Stimulated activated naive CD8-positive, alpha-beta T cell treated with anti-CD3 and anti-CD28 coated beads, Interleukin-15, Interleukin-2, amounts not matched to agents 100 ng/mL and 50 ng/mL, for 24 hours (primary cell): ENCODE measurements at regions not wholly inside any gene's neighbourhood (a gene's known extent, or its start where the extent isn't known, plus 50 kb on each side); places are given as distances from the start of the nearest gene placed in this dataset.
"Not testable (repeated sequence)": the region's sequence is repeated elsewhere in the genome, so short reads cannot be mapped to it uniquely, and the experiment has no call there.

Experiments used
- H3K27ac Mint-ChIP-seq: one replicate; pipeline ENCODE4 v1.8.0; 2021; ENCODE audit warnings: mild to moderate bottlenecking, mixed read lengths
- H3K27me3 Mint-ChIP-seq: one replicate; pipeline ENCODE4 v1.8.0; 2021; ENCODE audit warnings: mixed read lengths
- H3K36me3 Mint-ChIP-seq: one replicate; pipeline ENCODE4 v1.8.0; 2021; ENCODE audit warnings: low read depth, mixed read lengths
- H3K4me1 Mint-ChIP-seq: one replicate; pipeline ENCODE4 v1.8.0; 2021; ENCODE audit warnings: low read depth, mixed read lengths
- H3K4me3 Mint-ChIP-seq: one replicate; pipeline ENCODE4 v1.8.0; 2021; ENCODE audit warnings: mild to moderate bottlenecking, mixed read lengths
- H3K9me3 Mint-ChIP-seq: one replicate; pipeline ENCODE4 v1.8.0; 2021; ENCODE audit warnings: mixed read lengths

- Mint-ChIP-seq H3K27me3 (peaks cover 59% of the 10 kb centered on the region), H3K27ac (no peak overlapping the region), H3K9me3 (no peaks in the 10 kb centered on the region), H3K36me3 (no peaks in the 10 kb centered on the region), H3K4me3 (no peak overlapping the region), H3K4me1 (no peaks in the 10 kb centered on the region)
These were observed 72.8 kb upstream of the GOLGA8B start for GRCh38 chr15:34656005-34656796.

GRCh38 chr15:34655326-34655725 is 71.9 kb upstream of the GOLGA8B start:
- no peaks in the 10 kb centered on the region for H3K36me3 Mint-ChIP-seq
- no peaks in the 10 kb centered on the region for H3K9me3 Mint-ChIP-seq
- H3K27ac Mint-ChIP-seq: no peak overlapping the region
- no peaks in the 10 kb centered on the region for H3K4me1 Mint-ChIP-seq
- H3K27me3 Mint-ChIP-seq: peaks cover 52% of the 10 kb centered on the region
- H3K4me3 Mint-ChIP-seq: no peak overlapping the region

GRCh38 chr15:34654625-34655024 is 71.2 kb upstream of the GOLGA8B start:
- no peak overlapping the region for H3K4me3 Mint-ChIP-seq
- no peak overlapping the region for H3K27ac Mint-ChIP-seq
- peaks cover 46% of the 10 kb centered on the region for H3K27me3 Mint-ChIP-seq
- H3K9me3 Mint-ChIP-seq: no peaks in the 10 kb centered on the region
- no peaks in the 10 kb centered on the region for H3K4me1 Mint-ChIP-seq
- no peaks in the 10 kb centered on the region for H3K36me3 Mint-ChIP-seq

- no peaks in the 10 kb centered on the region for H3K36me3 Mint-ChIP-seq
- no peak overlapping the region for H3K27ac Mint-ChIP-seq
- peaks cover 39% of the 10 kb centered on the region for H3K27me3 Mint-ChIP-seq
- no peaks in the 10 kb centered on the region for H3K9me3 Mint-ChIP-seq
- no peak overlapping the region for H3K4me3 Mint-ChIP-seq
- no peaks in the 10 kb centered on the region for H3K4me1 Mint-ChIP-seq
These were observed 70.5 kb upstream of the GOLGA8B start for GRCh38 chr15:34653992-34654391.

GRCh38 chr15:34653326-34653725 is 69.9 kb upstream of the GOLGA8B start:
- peaks cover 36% of the 10 kb centered on the region for H3K27me3 Mint-ChIP-seq
- not testable (repeated sequence) for H3K9me3 Mint-ChIP-seq, H3K27ac Mint-ChIP-seq, H3K4me1 Mint-ChIP-seq, H3K36me3 Mint-ChIP-seq, H3K4me3 Mint-ChIP-seq

- no peaks in the 10 kb centered on the region for H3K36me3 Mint-ChIP-seq
These were observed 69.2 kb upstream of the GOLGA8B start for GRCh38 chr15:34652726-34653033.

GRCh38 chr15:34651997-34652725 is 68.7 kb upstream of the GOLGA8B start:
- H3K36me3 Mint-ChIP-seq: no peaks in the 10 kb centered on the region
- peaks cover 29% of the 10 kb centered on the region for H3K27me3 Mint-ChIP-seq
- H3K4me3 Mint-ChIP-seq: no peak overlapping the region
- H3K27ac Mint-ChIP-seq: no peak overlapping the region
- H3K9me3 Mint-ChIP-seq: no peaks in the 10 kb centered on the region
- no peaks in the 10 kb centered on the region for H3K4me1 Mint-ChIP-seq

More at GRCh38 chr15:34652726-34653033, 69.2 kb upstream of the GOLGA8B start:
- H3K27me3 Mint-ChIP-seq: peaks cover 33% of the 10 kb centered on the region
- no peaks in the 10 kb centered on the region for H3K4me1 Mint-ChIP-seq
- H3K27ac Mint-ChIP-seq: no peak overlapping the region
- H3K9me3 Mint-ChIP-seq: no peaks in the 10 kb centered on the region
- no peak overlapping the region for H3K4me3 Mint-ChIP-seq

- H3K4me1 Mint-ChIP-seq: no peaks in the 10 kb centered on the region
- peaks cover 20% of the 10 kb centered on the region for H3K27me3 Mint-ChIP-seq
- H3K36me3 Mint-ChIP-seq: no peaks in the 10 kb centered on the region
- H3K27ac Mint-ChIP-seq: no peak overlapping the region
- no peaks in the 10 kb centered on the region for H3K9me3 Mint-ChIP-seq
- H3K4me3 Mint-ChIP-seq: no peak overlapping the region
These were observed 66.7 kb upstream of the GOLGA8B start for GRCh38 chr15:34650177-34650576.

GRCh38 chr15:34648294-34648631 is 64.8 kb upstream of the GOLGA8B start:
- Mint-ChIP-seq H3K4me1 (peaks cover 3% of the 10 kb centered on the region), H3K36me3 (no peaks in the 10 kb centered on the region), H3K27ac (no peak overlapping the region), H3K4me3 (no peak overlapping the region), H3K9me3 (peaks cover 4% of the 10 kb centered on the region), H3K27me3 (peaks cover 26% of the 10 kb centered on the region)

GRCh38 chr15:34647569-34648293 is 64.3 kb upstream of the GOLGA8B start:
- peaks cover 4% of the 10 kb centered on the region for H3K9me3 Mint-ChIP-seq
- peaks cover 3% of the 10 kb centered on the region for H3K4me1 Mint-ChIP-seq
- peaks cover 26% of the 10 kb centered on the region for H3K27me3 Mint-ChIP-seq
- H3K4me3 Mint-ChIP-seq: no peak overlapping the region
- H3K36me3 Mint-ChIP-seq: no peaks in the 10 kb centered on the region
- H3K27ac Mint-ChIP-seq: no peak overlapping the region

- peaks cover 23% of the 10 kb centered on the region for H3K27me3 Mint-ChIP-seq
- peaks cover 4% of the 10 kb centered on the region for H3K9me3 Mint-ChIP-seq
- H3K27ac Mint-ChIP-seq: no peak overlapping the region
- H3K36me3 Mint-ChIP-seq: no peaks in the 10 kb centered on the region
- H3K4me3 Mint-ChIP-seq: no peak overlapping the region
- peaks cover 3% of the 10 kb centered on the region for H3K4me1 Mint-ChIP-seq
These were observed 63.5 kb upstream of the GOLGA8B start for GRCh38 chr15:34646918-34647317.

- H3K27me3 Mint-ChIP-seq: peaks cover 19% of the 10 kb centered on the region
- peaks cover 4% of the 10 kb centered on the region for H3K9me3 Mint-ChIP-seq
- no peak overlapping the region for H3K27ac Mint-ChIP-seq
- H3K4me1 Mint-ChIP-seq: peaks cover 3% of the 10 kb centered on the region
- no peak overlapping the region for H3K4me3 Mint-ChIP-seq
- no peaks in the 10 kb centered on the region for H3K36me3 Mint-ChIP-seq
These were observed 61.4 kb upstream of the GOLGA8B start for GRCh38 chr15:34644851-34645250.

- peaks cover 19% of the 10 kb centered on the region for H3K27me3 Mint-ChIP-seq
- no peak overlapping the region for H3K4me3 Mint-ChIP-seq
- H3K4me1 Mint-ChIP-seq: peaks cover 3% of the 10 kb centered on the region
- H3K9me3 Mint-ChIP-seq: peaks cover 4% of the 10 kb centered on the region
- H3K36me3 Mint-ChIP-seq: no peaks in the 10 kb centered on the region
- H3K27ac Mint-ChIP-seq: no peak overlapping the region
These were observed 60.6 kb upstream of the GOLGA8B start for GRCh38 chr15:34644061-34644460.

GRCh38 chr15:34642247-34642646 is 58.8 kb upstream of the GOLGA8B start:
- Mint-ChIP-seq H3K27me3 (peaks cover 19% of the 10 kb centered on the region), H3K9me3 (peaks cover 4% of the 10 kb centered on the region)

GRCh38 chr15:34640661-34641060 is 57.2 kb upstream of the GOLGA8B start:
- Mint-ChIP-seq H3K4me3 (no peak overlapping the region), H3K27me3 (peaks cover 21% of the 10 kb centered on the region), H3K27ac (no peak overlapping the region), H3K9me3 (peaks cover 4% of the 10 kb centered on the region), H3K36me3 (no peaks in the 10 kb centered on the region), H3K4me1 (peaks cover 3% of the 10 kb centered on the region)

More at GRCh38 chr15:34642247-34642646, 58.8 kb upstream of the GOLGA8B start:
- H3K4me1 Mint-ChIP-seq: peaks cover 3% of the 10 kb centered on the region
- H3K36me3 Mint-ChIP-seq: no peaks in the 10 kb centered on the region
- H3K27ac Mint-ChIP-seq: no peak overlapping the region
- H3K4me3 Mint-ChIP-seq: no peak overlapping the region
